ENCODE measurements at regions not wholly inside any gene's neighbourhood (a gene's known extent, or its start where the extent isn't known, plus 50 kb on each side); places are given as distances from the start of the nearest gene placed in this dataset.

- TF ChIP-seq, protein P1, sequence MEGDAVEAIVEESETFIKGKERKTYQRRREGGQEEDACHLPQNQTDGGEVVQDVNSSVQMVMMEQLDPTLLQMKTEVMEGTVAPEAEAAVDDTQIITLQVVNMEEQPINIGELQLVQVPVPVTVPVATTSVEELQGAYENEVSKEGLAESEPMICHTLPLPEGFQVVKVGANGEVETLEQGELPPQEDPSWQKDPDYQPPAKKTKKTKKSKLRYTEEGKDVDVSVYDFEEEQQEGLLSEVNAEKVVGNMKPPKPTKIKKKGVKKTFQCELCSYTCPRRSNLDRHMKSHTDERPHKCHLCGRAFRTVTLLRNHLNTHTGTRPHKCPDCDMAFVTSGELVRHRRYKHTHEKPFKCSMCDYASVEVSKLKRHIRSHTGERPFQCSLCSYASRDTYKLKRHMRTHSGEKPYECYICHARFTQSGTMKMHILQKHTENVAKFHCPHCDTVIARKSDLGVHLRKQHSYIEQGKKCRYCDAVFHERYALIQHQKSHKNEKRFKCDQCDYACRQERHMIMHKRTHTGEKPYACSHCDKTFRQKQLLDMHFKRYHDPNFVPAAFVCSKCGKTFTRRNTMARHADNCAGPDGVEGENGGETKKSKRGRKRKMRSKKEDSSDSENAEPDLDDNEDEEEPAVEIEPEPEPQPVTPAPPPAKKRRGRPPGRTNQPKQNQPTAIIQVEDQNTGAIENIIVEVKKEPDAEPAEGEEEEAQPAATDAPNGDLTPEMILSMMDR (conservative IDR thresholded peaks at IDR 0.05) = no peak
- TF ChIP-seq EZH2 (IDR thresholded peaks at IDR 0.05; ENCODE audit: low read depth) = no peak
Measured at GRCh38 chr15:36106640-36107335, 472.6 kb upstream of the CDIN1 start.

All from PC-9 (cell line).